ENCODE measurements at regions not wholly inside any gene's neighbourhood (a gene's known extent, or its start where the extent isn't known, plus 50 kb on each side); places are given as distances from the start of the nearest gene placed in this dataset.
"Not testable (repeated sequence)": the region's sequence is repeated elsewhere in the genome, so short reads cannot be mapped to it uniquely, and the experiment has no call there.

DNA sequence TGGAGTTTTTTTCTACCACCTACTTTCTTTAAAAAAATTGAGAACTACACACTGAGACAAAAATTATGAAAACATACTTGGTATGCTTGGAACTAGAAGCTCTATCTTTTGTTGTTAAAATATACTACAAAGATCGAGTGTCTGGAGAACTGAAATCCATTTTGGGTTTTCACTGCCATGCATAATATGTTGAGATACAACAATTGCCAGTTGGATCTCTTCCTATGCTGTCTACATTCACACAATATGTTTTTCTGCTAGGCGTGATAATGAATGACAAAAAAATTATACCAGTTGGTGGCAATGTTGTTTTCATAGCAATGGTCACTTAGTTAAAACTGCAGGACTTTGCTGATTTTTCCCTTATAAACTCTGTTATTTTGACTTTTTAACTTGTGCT is 605.4 kb upstream of the LCORL start:
- Mint-ChIP-seq H3K9me3 (peaks cover 0 to 15% (median 4%) of the 10 kb centered on the region in 6 donors), H3K4me1 (no peaks in the 10 kb centered on the region), H3K36me3 (no peaks in the 10 kb centered on the region), H3K27me3 (ENCODE audit: low read depth in 3 of 3) (no peaks in the 10 kb centered on the region), H3K27ac (no peak overlapping the region), H3K4me3 (no peak overlapping the region)
- DNase-seq: no peak

DNA sequence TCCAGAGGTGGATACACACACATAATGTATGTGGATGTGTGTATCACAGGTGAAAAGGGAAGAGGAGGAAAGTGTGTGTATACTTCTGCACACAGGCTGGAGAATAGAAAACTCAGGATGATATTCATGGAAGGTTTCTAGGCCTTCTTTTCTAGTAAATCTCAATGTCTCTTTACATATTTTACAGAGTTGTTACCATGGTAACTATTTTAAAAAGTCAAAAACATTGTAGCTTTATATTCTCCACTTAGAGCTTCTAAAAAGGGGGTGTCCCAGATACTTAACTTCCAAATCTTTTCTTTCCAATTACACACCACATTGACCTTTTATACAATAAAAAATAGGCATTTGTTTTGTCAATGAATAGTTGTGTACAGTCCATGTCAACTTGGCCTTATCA is 604.8 kb upstream of the LCORL start:
- Mint-ChIP-seq H3K27me3 (ENCODE audit: low read depth in 3 of 3) (no peaks in the 10 kb centered on the region), H3K4me3 (no peak overlapping the region), H3K36me3 (no peaks in the 10 kb centered on the region), H3K4me1 (no peaks in the 10 kb centered on the region), H3K9me3 (peaks cover 0 to 15% (median 4%) of the 10 kb centered on the region in 6 donors), H3K27ac (no peak overlapping the region)
- no peak for DNase-seq

DNA sequence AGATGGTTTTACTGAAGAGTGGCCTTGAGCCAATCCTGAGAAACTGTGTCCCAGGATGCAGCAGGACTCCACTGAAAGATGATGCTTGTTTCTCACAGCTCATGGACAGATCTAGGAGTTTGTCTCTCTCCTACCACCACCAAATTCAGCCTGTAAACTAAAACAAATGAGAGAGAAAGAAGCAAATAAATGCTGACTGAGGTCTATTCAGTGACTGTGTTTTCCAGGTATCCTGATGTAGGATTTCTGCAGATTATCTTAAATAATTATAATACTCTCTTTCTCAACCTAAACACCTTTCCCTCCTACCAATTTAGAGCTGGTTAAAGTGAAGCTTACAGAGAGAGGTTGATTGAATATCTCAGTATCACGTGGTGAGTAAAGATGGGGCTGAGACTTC is 599.6 kb upstream of the LCORL start:
- H3K36me3 Mint-ChIP-seq: no peaks in the 10 kb centered on the region
- no peak overlapping the region for H3K27ac Mint-ChIP-seq
- DNase-seq: no peak
- no peak overlapping the region for H3K4me3 Mint-ChIP-seq
- H3K27me3 Mint-ChIP-seq (ENCODE audit: low read depth in 3 of 3): peaks cover 0 to 4% (median 0%) of the 10 kb centered on the region in 3 donors
- peaks cover 0 to 11% (median 3%) of the 10 kb centered on the region in 6 donors for H3K9me3 Mint-ChIP-seq
- no peaks in the 10 kb centered on the region for H3K4me1 Mint-ChIP-seq

DNA sequence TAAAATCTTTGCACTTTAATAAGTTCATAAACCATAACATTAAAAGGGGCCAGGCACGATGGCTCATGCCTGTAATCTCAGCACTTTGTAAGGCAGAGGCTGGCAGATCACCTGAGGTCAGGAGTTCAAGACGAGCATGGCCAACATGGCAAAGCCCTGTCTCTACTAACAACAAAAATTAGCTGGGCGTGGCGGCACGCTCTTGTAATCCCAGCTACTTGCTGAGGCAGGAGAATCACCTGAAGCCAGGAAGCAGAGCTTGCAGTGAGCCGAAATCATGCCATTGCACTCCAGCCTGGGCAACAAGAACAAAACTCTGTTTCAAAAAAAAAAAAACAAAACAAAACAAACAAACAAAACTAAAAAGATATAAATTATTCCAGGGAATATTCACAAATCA is 595.2 kb upstream of the LCORL start:
- H3K27ac Mint-ChIP-seq: no peak overlapping the region
- no peaks in the 10 kb centered on the region for H3K36me3 Mint-ChIP-seq
- no peak for DNase-seq
- H3K9me3 Mint-ChIP-seq: peaks cover 0 to 9% (median under 1%) of the 10 kb centered on the region in 6 donors
- H3K27me3 Mint-ChIP-seq (ENCODE audit: low read depth in 3 of 3): peaks cover 0 to 4% (median 0%) of the 10 kb centered on the region in 3 donors
- no peak overlapping the region for H3K4me3 Mint-ChIP-seq
- H3K4me1 Mint-ChIP-seq: no peaks in the 10 kb centered on the region

DNA sequence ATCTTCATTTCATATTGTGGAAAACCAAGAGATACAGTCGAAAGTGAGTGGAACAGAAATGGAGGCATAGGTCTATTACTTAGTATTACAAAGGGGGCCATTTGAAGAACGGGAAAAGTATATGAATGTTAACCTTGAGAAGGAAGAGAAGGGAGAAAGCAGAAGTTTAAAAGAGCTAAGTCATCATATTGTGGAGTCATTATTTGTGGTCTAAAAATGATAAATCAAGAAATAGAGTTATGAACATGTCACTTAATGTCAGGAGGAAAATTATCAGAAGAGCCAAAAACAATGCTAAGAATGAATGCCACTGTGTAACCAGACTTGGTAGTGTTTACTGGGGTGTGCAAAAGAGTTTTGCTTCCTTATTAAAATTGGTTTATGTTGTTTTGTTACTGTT is 589.5 kb upstream of the LCORL start:
- no peak for DNase-seq
- Mint-ChIP-seq H3K27ac (no peak overlapping the region), H3K4me1 (peaks cover 0 to 5% of the 10 kb centered on the region in 2 donors), H3K4me3 (no peak overlapping the region), H3K9me3 (peaks cover 0 to 21% (median 5%) of the 10 kb centered on the region in 6 donors), H3K27me3 (ENCODE audit: low read depth in 3 of 3) (peaks cover 0 to 2% (median 0%) of the 10 kb centered on the region in 3 donors), H3K36me3 (peaks cover 0 to 4% (median 0%) of the 10 kb centered on the region in 3 donors)

DNA sequence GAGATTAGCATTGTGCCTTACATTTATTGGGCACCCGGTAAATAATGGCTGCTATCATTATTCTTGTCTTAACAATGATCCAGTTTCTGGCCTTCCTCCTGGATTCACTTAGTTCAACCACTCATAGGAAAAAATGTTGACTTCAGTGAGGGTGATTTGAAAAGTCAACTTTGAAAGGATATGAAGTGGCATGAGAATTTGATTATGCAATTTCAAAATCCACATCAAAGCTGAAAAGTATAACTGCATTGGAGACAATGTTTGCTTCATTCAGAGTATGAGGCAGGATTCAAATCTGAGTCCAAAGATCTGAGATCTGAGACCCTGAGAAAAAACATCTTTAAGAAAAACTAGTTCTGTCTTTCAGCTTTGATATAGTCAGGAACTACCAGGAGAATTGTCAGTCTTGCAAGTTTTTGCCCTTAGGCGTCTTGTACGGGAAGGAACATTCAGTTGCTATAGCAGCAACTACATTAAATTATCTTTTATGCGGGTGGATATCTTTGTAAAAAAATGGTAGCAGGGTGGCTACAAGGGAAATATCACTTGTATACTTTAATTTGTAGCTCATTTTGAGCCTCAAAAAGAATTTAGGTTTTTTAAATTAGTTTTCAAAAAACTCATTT is 587.5 kb upstream of the LCORL start:
- Mint-ChIP-seq H3K36me3 (peaks cover 0 to 4% (median 0%) of the 10 kb centered on the region in 3 donors), H3K27me3 (ENCODE audit: low read depth in 3 of 3) (peaks cover 0 to 3% (median 2%) of the 10 kb centered on the region in 3 donors), H3K4me3 (no peak overlapping the region), H3K4me1 (peaks cover 0 to 5% of the 10 kb centered on the region in 2 donors), H3K27ac (no peak overlapping the region), H3K9me3 (peaks cover 0 to 21% (median 4%) of the 10 kb centered on the region in 6 donors)
- DNase-seq: no peak

DNA sequence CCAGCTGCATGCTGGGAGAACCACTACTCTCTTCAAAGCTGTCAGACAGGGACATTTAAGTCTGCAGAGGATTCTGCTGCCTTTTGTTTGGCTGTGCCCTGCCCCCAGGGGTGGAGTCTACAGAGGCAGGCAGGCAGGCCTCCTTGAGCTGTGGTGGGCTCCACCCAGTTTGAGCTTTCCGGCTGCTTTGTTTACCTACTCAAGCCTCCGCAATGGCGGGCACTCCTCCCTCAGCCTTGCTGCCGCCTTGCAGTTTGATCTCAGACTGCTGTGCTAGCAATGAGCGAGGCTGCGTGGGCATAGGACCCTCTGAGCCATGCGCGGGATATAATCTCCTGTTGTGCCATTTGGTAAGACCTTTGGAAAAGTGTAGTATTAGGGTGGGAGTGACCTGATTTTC is 581.1 kb upstream of the LCORL start:
- not testable (repeated sequence) for H3K27me3 Mint-ChIP-seq (ENCODE audit: low read depth in 3 of 3); DNase-seq; H3K36me3 Mint-ChIP-seq; H3K4me3 Mint-ChIP-seq; H3K9me3 Mint-ChIP-seq; H3K27ac Mint-ChIP-seq; H3K4me1 Mint-ChIP-seq

DNA sequence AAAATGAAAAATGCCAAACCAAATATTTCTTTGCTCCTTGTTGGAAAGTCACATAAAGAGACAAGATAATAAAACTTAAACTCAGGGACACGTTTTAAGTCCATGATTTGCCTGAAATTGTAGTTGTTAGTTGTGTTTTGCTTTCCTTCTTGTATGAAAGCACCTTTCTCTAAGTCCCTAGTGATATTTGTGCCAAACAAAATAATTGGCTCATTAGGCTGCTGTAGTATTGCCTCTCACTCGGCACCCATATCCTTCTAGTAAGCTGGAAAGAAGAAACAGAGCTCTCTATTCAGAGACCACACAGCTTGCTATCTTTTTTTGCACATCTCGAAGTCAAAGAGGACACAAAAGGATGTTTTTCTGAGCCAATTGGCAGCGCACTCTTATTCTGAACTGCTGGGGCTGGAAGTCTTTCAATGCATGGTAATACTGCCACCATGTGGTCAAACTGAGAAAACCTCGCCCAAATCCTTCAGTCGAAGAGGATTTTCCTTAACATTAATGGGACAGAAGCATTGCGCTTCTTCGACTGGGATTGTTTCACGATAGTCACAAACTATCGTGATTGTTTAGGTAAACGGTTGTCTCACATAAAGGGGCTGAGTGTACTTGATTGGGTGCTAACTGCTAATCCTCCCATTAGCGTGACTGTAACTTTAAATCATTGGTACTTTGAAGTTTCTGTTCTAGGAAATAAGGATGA is 571.9 kb upstream of the LCORL start:
- Mint-ChIP-seq H3K4me1 (peaks cover 2 to 6% of the 10 kb centered on the region in 2 donors), H3K27ac (no peak overlapping the region), H3K4me3 (no peak overlapping the region), H3K27me3 (ENCODE audit: low read depth in 3 of 3) (no peaks in the 10 kb centered on the region), H3K36me3 (no peaks in the 10 kb centered on the region), H3K9me3 (peaks cover 0 to 1% (median 0%) of the 10 kb centered on the region in 6 donors)
- peak; percentile 25 to 52 (median 43) for DNase-seq

DNA sequence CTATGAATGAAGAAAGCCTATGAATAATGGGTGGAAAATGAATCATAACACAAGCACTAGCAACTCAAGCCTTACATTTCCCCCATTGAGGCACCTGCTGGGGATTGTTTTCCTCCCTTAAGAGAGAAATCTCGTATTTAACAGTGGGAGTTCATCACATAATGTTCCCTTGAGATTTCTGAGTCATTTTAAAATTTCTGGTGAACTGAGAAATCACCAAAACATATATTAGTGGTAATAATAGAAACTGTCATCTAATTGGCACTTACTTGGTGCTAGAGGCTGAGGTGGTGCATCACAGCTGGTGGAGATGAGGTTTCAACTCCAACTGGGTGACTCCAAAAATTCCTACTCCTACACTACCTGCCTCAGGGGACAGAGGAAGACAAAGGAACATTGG is 561.3 kb upstream of the LCORL start:
- H3K36me3 Mint-ChIP-seq: no peaks in the 10 kb centered on the region
- H3K4me3 Mint-ChIP-seq: no peak overlapping the region
- H3K27me3 Mint-ChIP-seq (ENCODE audit: low read depth in 3 of 3): peaks cover 2 to 8% (median 5%) of the 10 kb centered on the region in 3 donors
- DNase-seq: no peak
- H3K4me1 Mint-ChIP-seq: no peaks in the 10 kb centered on the region
- no peak overlapping the region for H3K27ac Mint-ChIP-seq
- H3K9me3 Mint-ChIP-seq: no peaks in the 10 kb centered on the region

DNA sequence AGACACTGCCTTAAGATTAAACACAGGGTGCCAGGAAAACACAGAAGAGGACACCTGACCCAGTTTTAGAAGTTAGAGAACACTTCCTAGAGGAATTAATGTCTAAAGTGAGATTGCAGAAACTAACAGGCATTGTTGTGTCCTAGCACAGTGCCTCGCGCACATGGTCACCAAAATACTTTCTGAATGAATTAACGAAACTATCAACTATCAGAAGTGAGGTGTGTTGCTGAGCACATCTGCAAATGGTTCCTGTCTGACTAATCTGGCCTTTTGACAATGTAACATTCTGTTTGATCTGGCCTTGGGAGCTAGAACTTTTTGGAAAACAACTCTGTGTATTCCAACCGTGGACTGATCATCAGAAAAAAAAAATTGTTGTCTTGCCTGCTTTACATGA is 556.8 kb upstream of the LCORL start:
- H3K4me3 Mint-ChIP-seq: no peak overlapping the region
- H3K36me3 Mint-ChIP-seq: no peaks in the 10 kb centered on the region
- no peak for DNase-seq
- no peaks in the 10 kb centered on the region for H3K4me1 Mint-ChIP-seq
- peaks cover 0 to 5% (median 3%) of the 10 kb centered on the region in 3 donors for H3K27me3 Mint-ChIP-seq (ENCODE audit: low read depth in 3 of 3)
- no peaks in the 10 kb centered on the region for H3K9me3 Mint-ChIP-seq
- no peak overlapping the region for H3K27ac Mint-ChIP-seq

DNA sequence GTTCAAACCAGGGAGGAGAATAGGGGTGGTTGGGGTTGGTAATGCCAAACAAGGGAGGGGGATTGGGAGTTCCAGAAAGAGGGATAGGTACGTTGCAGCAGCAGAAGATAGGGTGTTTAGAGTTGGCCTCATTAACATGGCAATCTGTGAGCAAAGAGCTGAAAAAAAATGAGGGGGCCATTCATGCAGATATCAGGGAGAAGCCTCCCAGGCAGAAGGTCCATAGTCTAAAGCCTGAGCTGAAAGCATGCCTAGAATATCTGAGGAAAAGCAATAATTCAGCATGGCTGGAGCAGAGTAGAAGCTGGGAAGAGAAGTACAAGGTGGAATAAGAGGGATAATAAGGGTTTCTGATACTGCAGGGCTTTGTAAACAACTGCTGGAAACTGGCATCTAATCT is 550.9 kb upstream of the LCORL start:
- Mint-ChIP-seq H3K4me1 (no peaks in the 10 kb centered on the region), H3K9me3 (peaks cover 0 to 5% (median 0%) of the 10 kb centered on the region in 6 donors), H3K27me3 (ENCODE audit: low read depth in 3 of 3) (peaks cover 0 to 3% (median 1%) of the 10 kb centered on the region in 3 donors), H3K27ac (no peak overlapping the region), H3K36me3 (no peaks in the 10 kb centered on the region), H3K4me3 (no peak overlapping the region)
- DNase-seq: no peak

DNA sequence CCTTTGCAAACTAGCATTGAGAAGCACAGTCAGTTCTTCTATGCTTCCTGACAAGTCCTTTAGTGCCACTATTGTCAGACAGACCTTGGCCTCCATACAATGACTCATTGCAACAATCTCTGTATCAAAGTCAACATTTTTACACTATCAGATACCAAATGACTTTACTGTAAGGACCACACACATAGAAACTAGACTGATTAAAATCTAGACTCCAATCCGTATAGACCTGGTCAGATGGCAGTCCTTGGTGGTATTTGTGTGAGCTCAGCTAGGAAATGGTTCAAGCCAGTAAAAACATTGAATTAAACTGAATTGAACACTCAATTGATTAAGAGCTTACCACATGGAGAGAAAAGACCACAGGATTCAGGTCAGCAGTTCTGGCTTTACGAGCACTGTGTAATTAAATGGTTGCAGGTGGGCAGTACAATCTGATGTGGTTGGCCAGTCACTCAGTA is 549.8 kb upstream of the LCORL start:
- no peak for DNase-seq
- Mint-ChIP-seq H3K9me3 (peaks cover 0 to 5% (median 0%) of the 10 kb centered on the region in 6 donors), H3K4me3 (no peak overlapping the region), H3K4me1 (no peaks in the 10 kb centered on the region), H3K36me3 (no peaks in the 10 kb centered on the region), H3K27me3 (ENCODE audit: low read depth in 3 of 3) (peaks cover 0 to 3% (median 3%) of the 10 kb centered on the region in 3 donors), H3K27ac (no peak overlapping the region)

DNA sequence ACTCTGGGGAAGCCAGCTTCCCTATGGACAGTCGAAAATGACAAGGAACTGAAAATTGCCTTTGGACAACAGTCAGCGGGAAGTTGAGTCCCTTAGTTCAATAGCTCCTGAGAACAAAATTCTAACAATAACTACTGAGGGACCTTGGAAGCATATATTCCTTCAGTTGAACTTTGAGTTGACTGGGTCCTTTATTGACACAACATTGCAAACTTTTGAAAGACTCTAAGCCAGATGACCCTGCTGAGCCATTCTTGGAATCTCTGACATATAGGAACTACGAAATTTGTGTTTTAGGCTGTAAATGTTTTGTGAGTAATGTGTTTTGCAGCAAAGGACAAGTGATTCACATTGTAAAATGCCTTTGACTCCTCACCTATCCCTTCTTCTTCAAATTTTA is 548.8 kb upstream of the LCORL start:
- Mint-ChIP-seq H3K27ac (no peak overlapping the region), H3K36me3 (no peaks in the 10 kb centered on the region), H3K27me3 (ENCODE audit: low read depth in 3 of 3) (peaks cover 0 to 3% (median 3%) of the 10 kb centered on the region in 3 donors), H3K9me3 (peaks cover 0 to 5% (median 0%) of the 10 kb centered on the region in 6 donors), H3K4me3 (no peak overlapping the region), H3K4me1 (no peaks in the 10 kb centered on the region)
- no peak for DNase-seq

DNA sequence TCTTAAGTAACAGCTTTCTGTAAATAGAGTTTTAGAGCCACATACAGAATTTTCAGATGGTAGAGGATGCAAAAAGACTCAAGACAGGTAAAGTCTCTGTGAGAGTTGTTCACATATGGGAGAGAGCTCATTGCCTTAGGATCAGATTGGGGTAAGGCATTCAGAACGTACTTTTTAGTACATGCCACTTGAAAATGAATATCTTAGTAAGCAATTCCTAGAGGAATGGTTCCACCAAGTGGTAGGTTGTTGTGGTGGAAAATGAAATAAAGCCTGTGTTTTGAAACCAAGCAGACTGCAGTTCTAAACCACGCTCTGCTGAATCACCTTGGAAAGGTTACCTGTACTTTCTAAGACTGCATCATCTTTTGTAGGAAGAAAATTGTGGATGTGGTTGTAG is 547.0 kb upstream of the LCORL start:
- Mint-ChIP-seq H3K9me3 (peaks cover 0 to 5% (median 0%) of the 10 kb centered on the region in 6 donors), H3K4me3 (no peak overlapping the region), H3K36me3 (no peaks in the 10 kb centered on the region), H3K27ac (no peak overlapping the region), H3K4me1 (no peaks in the 10 kb centered on the region), H3K27me3 (ENCODE audit: low read depth in 3 of 3) (peaks cover 0 to 3% (median 2%) of the 10 kb centered on the region in 3 donors)
- no peak for DNase-seq

Measured in immature natural killer cell (primary cell).